ENCODE measurements at regions not wholly inside any gene's neighbourhood (a gene's known extent, or its start where the extent isn't known, plus 50 kb on each side); places are given as distances from the start of the nearest gene placed in this dataset.

- DNase-seq (ENCODE audit: low read depth) = no peak
Measured at GRCh38 chr22:49053578-49053977, 774.1 kb downstream of the BRD1 start.

- no peak for DNase-seq (ENCODE audit: low read depth)
Measured at GRCh38 chr22:49052560-49052959, 775.1 kb downstream of the BRD1 start.

GRCh38 chr22:49052023-49052538, 775.6 kb downstream of the BRD1 start:
- no peak for DNase-seq (ENCODE audit: low read depth)

- no peak for DNase-seq (ENCODE audit: low read depth)
Measured at GRCh38 chr22:49051491-49052022, 776.1 kb downstream of the BRD1 start.

- no peak for DNase-seq (ENCODE audit: low read depth)
Measured at GRCh38 chr22:49049691-49050090, 778.0 kb downstream of the BRD1 start.

- DNase-seq (ENCODE audit: low read depth) = no peak
Measured at GRCh38 chr22:49048591-49048990, 779.1 kb downstream of the BRD1 start.

GRCh38 chr22:49047447-49047846, 780.2 kb downstream of the BRD1 start:
- DNase-seq (ENCODE audit: low read depth) = no peak

GRCh38 chr22:49046546-49047361, 780.9 kb downstream of the BRD1 start:
- no peak for DNase-seq (ENCODE audit: low read depth)

GRCh38 chr22:49046000-49046545, 781.6 kb downstream of the BRD1 start:
- DNase-seq (ENCODE audit: low read depth) = no peak

GRCh38 chr22:49045276-49045675, 782.4 kb downstream of the BRD1 start:
- DNase-seq (ENCODE audit: low read depth) = no peak

GRCh38 chr22:49044776-49045175, 782.9 kb downstream of the BRD1 start:
- DNase-seq (ENCODE audit: low read depth) = no peak

GRCh38 chr22:49044091-49044490, 783.6 kb downstream of the BRD1 start:
- no peak for DNase-seq (ENCODE audit: low read depth)

- no peak for DNase-seq (ENCODE audit: low read depth)
Measured at GRCh38 chr22:49042877-49043859, 784.5 kb downstream of the BRD1 start.

- DNase-seq (ENCODE audit: low read depth) = no peak
Measured at GRCh38 chr22:49042066-49042465, 785.6 kb downstream of the BRD1 start.

- no peak for DNase-seq (ENCODE audit: low read depth)
Measured at GRCh38 chr22:49040754-49041467, 786.8 kb downstream of the BRD1 start.

GRCh38 chr22:49040111-49040510, 787.6 kb downstream of the BRD1 start:
- no peak for DNase-seq (ENCODE audit: low read depth)

GRCh38 chr22:49039625-49040024, 788.0 kb downstream of the BRD1 start:
- no peak for DNase-seq (ENCODE audit: low read depth)

GRCh38 chr22:49037701-49038245, 789.9 kb downstream of the BRD1 start:
- no peak for DNase-seq (ENCODE audit: low read depth)

GRCh38 chr22:49036513-49036912, 791.2 kb downstream of the BRD1 start:
- no peak for DNase-seq (ENCODE audit: low read depth)

GRCh38 chr22:49035818-49036457, 791.7 kb downstream of the BRD1 start:
- DNase-seq (ENCODE audit: low read depth) = no peak
